KMS-11 (cell line): ENCODE measurements at regions not wholly inside any gene's neighbourhood (a gene's known extent, or its start where the extent isn't known, plus 50 kb on each side); places are given as distances from the start of the nearest gene placed in this dataset.

Experiments used
- H2AFZ ChIP-seq: fragments of 200-600 bp; sonication (generic); 2 replicates; pipeline ENCODE4 v1.6.1; 2016; ENCODE audit warnings: antibody characterized with exemption, mixed run types, low read depth
- H3K27ac ChIP-seq: fragments of 200-600 bp; sonication (generic); 2 replicates; pipeline ENCODE4 v1.6.1; 2016; ENCODE audit warnings: mild to moderate bottlenecking, mixed run types
- H3K27me3 ChIP-seq: fragments of 200-600 bp; sonication (generic); 2 replicates; pipeline ENCODE4 v1.6.1; 2017; ENCODE audit warnings: mild to moderate bottlenecking, low read depth, mixed run types, moderate library complexity; ENCODE audit not compliant: insufficient read depth
- H3K36me3 ChIP-seq: fragments of 200-600 bp; sonication (generic); 2 replicates; pipeline ENCODE4 v1.6.1; 2017; ENCODE audit warnings: mild to moderate bottlenecking, mixed run types; ENCODE audit not compliant: insufficient read depth
- H3K4me1 ChIP-seq: fragments of 200-600 bp; sonication (generic); 2 replicates; pipeline ENCODE4 v1.6.1; 2016; ENCODE audit warnings: mild to moderate bottlenecking, low read depth, mixed run types; ENCODE audit not compliant: poor library complexity, severe bottlenecking
- H3K4me2 ChIP-seq: fragments of 200-600 bp; sonication (generic); 2 replicates; pipeline ENCODE4 v1.7.0; 2016; ENCODE audit warnings: mild to moderate bottlenecking, mixed run types
- H3K4me3 ChIP-seq: fragments of 200-600 bp; sonication (generic); IDR thresholded peaks from 2 replicates; pipeline ENCODE4 v1.6.1; 2017; ENCODE audit warnings: low read depth, low read length, mixed read lengths; ENCODE audit not compliant: insufficient read depth
- H3K79me2 ChIP-seq: fragments of 200-600 bp; sonication (generic); 2 replicates; pipeline ENCODE4 v1.6.1; 2016; ENCODE audit warnings: low read depth, mixed run types; ENCODE audit not compliant: insufficient read depth
- H3K9ac ChIP-seq: fragments of 200-600 bp; sonication (generic); 2 replicates; pipeline ENCODE4 v1.6.1; 2016; ENCODE audit warnings: mild to moderate bottlenecking, mixed run types
- H4K20me1 ChIP-seq: fragments of 200-600 bp; sonication (generic); 2 replicates; pipeline ENCODE4 v1.6.1; 2016; ENCODE audit warnings: mild to moderate bottlenecking, mixed run types; ENCODE audit not compliant: insufficient read depth
- TF ChIP-seq, protein P1 (sequence below): fragments of 200-600 bp; sonication (generic); conservative IDR thresholded peaks from 2 replicates; pipeline ENCODE4 v1.6.1; 2017; ENCODE audit warnings: low read depth, mild to moderate bottlenecking, antibody characterized with exemption, low read length, moderate library complexity, mixed read lengths

DNA sequence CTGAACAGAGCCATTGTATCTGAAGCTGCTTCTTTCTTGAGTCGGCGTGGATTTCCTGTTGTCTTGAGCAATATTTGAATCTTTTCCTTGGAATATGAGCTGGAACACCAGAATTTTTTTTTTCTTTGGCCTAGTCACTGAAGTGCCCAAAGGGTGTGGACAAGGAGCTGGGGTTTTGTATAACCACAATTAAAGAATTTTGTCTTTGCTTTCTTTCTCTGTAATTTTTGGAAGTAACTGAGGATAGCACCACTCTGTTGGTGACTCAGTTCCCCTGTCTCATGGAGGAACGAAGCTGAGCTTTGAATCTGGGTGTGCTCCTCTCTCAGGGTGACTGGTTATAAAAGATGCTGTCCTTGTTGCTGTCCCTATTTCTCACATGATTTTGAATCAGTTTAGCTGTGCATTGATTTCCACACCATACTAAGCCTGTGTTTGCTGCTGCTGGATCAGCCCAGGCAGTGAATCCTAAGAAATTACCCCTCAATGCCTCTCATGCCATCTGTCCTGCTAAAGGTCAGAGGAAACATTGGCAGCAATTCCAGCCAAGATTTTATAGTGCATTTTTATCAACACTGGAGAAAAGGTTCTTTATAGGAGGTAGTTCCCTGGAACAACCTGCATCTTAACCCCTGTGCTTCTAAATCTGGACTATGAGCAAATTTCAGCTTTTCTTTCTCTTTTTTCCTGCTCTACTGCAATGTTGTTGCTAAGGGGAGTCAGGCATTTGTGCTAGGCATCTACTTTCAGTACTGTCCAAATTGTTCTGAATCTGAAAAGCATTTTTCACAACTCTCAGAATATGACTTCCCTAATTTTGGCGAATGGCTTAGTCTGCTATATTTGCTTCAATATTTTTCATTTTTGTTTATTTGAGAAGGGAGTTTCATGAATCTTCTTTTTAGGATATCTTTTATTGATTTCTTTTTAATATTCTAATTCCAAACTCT is 540.8 kb downstream of the SOX6 start:
- H3K79me2 ChIP-seq = no peaks in the 10 kb centered on the region
- H3K27ac ChIP-seq = no peak overlapping the region
- no peaks in the 10 kb centered on the region for H4K20me1 ChIP-seq
- no peak overlapping the region for H3K4me2 ChIP-seq
- H3K4me3 ChIP-seq = no peak overlapping the region
- H3K4me1 ChIP-seq = no peaks in the 10 kb centered on the region
- no peak overlapping the region for H3K9ac ChIP-seq
- H3K36me3 ChIP-seq = no peaks in the 10 kb centered on the region
- H3K27me3 ChIP-seq = no peaks in the 10 kb centered on the region
- H2AFZ ChIP-seq = no peak overlapping the region
- TF ChIP-seq, protein P1, sequence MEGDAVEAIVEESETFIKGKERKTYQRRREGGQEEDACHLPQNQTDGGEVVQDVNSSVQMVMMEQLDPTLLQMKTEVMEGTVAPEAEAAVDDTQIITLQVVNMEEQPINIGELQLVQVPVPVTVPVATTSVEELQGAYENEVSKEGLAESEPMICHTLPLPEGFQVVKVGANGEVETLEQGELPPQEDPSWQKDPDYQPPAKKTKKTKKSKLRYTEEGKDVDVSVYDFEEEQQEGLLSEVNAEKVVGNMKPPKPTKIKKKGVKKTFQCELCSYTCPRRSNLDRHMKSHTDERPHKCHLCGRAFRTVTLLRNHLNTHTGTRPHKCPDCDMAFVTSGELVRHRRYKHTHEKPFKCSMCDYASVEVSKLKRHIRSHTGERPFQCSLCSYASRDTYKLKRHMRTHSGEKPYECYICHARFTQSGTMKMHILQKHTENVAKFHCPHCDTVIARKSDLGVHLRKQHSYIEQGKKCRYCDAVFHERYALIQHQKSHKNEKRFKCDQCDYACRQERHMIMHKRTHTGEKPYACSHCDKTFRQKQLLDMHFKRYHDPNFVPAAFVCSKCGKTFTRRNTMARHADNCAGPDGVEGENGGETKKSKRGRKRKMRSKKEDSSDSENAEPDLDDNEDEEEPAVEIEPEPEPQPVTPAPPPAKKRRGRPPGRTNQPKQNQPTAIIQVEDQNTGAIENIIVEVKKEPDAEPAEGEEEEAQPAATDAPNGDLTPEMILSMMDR = no peak

DNA sequence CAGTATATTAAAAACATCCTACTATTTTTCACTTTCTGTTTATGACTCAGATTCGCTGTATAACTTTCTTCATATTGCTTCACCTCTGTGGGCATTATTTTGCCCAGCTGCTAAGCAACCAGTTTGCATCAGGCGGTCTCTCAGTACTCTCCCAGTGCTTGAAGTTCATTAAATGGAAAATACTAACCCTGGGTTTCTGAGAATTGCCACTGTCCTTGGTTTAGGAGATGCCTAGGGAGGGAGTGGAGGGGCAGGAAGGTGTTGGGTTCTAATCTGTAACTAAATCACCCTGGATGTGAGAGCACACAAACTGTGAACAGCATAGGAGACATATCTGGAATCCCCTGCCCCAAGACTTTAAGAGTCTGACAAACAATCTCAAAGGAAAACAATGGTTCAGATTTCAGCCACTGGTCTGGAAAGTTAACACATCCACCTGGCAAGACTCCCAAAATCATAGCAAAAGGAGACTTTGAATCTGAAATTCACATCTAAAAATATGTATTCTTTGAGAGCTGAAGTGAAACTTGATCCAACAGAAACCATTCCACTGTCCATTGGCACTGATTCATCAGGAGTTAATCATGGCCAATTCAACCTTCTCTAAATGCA is 540.0 kb downstream of the SOX6 start:
- no peaks in the 10 kb centered on the region for H3K79me2 ChIP-seq
- no peaks in the 10 kb centered on the region for H3K4me1 ChIP-seq
- no peak overlapping the region for H2AFZ ChIP-seq
- TF ChIP-seq, protein P1 = no peak
- no peak overlapping the region for H3K9ac ChIP-seq
- H3K4me3 ChIP-seq = no peak overlapping the region
- no peaks in the 10 kb centered on the region for H3K27me3 ChIP-seq
- H3K27ac ChIP-seq = no peak overlapping the region
- no peak overlapping the region for H3K4me2 ChIP-seq
- H4K20me1 ChIP-seq = no peaks in the 10 kb centered on the region
- H3K36me3 ChIP-seq = no peaks in the 10 kb centered on the region

DNA sequence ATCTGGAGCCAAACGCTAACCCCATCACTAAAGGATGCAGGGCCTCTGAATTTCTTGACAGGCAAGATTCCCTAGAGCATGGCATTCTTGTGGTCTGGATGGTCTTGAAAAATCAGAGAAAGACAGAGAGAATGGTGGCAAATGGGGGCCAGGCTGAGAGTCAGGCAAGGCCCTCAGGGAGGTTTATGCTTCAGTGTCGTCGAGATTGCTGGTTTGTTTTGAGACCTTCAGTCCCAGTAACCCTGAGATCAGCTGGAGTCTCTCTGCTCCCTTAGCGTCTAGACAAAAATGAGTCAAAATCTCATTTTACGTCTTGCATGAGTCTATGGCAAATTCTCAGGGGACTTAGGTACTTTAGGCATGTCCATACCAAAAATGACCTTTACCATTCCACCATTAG is 539.3 kb downstream of the SOX6 start:
- no peaks in the 10 kb centered on the region for H3K36me3 ChIP-seq
- no peak overlapping the region for H3K27ac ChIP-seq
- no peaks in the 10 kb centered on the region for H3K27me3 ChIP-seq
- TF ChIP-seq, protein P1 = no peak
- no peak overlapping the region for H2AFZ ChIP-seq
- H3K4me1 ChIP-seq = no peaks in the 10 kb centered on the region
- H3K9ac ChIP-seq = no peak overlapping the region
- no peaks in the 10 kb centered on the region for H4K20me1 ChIP-seq
- no peak overlapping the region for H3K4me3 ChIP-seq
- H3K79me2 ChIP-seq = no peaks in the 10 kb centered on the region
- no peak overlapping the region for H3K4me2 ChIP-seq

DNA sequence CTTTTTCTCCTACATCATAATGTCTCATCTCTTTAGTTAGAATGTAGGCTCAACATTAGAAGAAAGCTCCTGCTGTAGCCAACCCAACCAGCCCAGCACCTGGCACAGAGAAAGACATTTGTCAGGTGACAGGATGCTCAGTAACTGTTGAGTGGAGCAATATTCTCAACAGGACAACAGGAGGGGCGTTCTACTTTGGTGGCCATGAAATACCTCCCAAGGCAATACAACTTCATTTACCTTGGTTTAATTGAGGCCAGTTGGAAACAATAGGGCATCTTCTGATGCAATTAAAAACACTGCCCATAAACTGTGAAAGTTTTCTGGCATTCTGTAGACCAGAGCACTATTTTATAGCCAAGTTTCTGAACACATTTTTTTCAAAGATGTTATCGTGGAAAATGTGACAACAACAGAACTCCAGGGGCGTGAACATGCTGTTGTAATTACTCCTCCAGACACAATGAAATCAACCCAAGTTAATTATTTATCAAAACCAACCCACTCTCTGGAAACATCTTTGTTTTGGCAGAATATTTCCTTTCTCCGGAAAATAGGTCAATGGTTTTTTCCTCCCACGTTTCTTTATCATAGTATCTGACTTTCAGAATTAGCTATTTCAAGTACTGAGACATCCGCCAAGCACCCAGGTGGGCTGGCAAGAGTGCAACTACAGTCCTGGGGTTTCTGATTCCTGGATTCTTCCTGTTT is 538.1 kb downstream of the SOX6 start:
- no peak overlapping the region for H3K4me3 ChIP-seq
- H3K4me2 ChIP-seq = no peak overlapping the region
- H2AFZ ChIP-seq = no peak overlapping the region
- no peaks in the 10 kb centered on the region for H4K20me1 ChIP-seq
- no peak overlapping the region for H3K27ac ChIP-seq
- H3K4me1 ChIP-seq = no peaks in the 10 kb centered on the region
- no peaks in the 10 kb centered on the region for H3K79me2 ChIP-seq
- no peak overlapping the region for H3K9ac ChIP-seq
- H3K36me3 ChIP-seq = no peaks in the 10 kb centered on the region
- TF ChIP-seq, protein P1 = no peak
- no peaks in the 10 kb centered on the region for H3K27me3 ChIP-seq
